Peyer's patch (tissue), 4 donors: ENCODE measurements at regions not wholly inside any gene's neighbourhood (a gene's known extent, or its start where the extent isn't known, plus 50 kb on each side); places are given as distances from the start of the nearest gene placed in this dataset.

Experiments used
- DNase-seq, 3 donors: peaks; one replicate each; pipeline ENCODE4 v3.0.0-alpha.2; 2017 to 2019
- H3K27ac ChIP-seq, 4 donors: fragments of 200-600 bp; sonication (generic); one replicate each; pipeline ENCODE4 v1.5.1; 2016 to 2019
- H3K27me3 ChIP-seq, 2 donors: fragments of 200-600 bp; sonication (generic); one replicate each; pipeline ENCODE4 v1.5.1; 2019
- H3K36me3 ChIP-seq, 3 donors: fragments of 200-600 bp; sonication (generic); one replicate each; pipeline ENCODE4 v1.5.1; 2016 to 2019
- H3K4me1 ChIP-seq, 4 donors: fragments of 200-600 bp; sonication (generic); one replicate each; pipeline ENCODE4 v1.5.1; 2016 to 2019
- H3K4me3 ChIP-seq, 4 donors: fragments of 200-600 bp; sonication (generic); 1 replicate in 3 of 4; 2 replicates in 1 of 4; pipeline ENCODE4 v1.5.1; 2016 to 2019; ENCODE audit warnings: mild to moderate bottlenecking in 1 of 4
- H3K9me3 ChIP-seq, 4 donors: fragments of 200-600 bp; sonication (generic); one replicate each; pipeline ENCODE4 v1.5.1; 2016 to 2019; ENCODE audit warnings: mild to moderate bottlenecking in 1 of 4
- POLR2A ChIP-seq, 2 donors: fragments of 450-650 bp; IDR thresholded peaks; one replicate each; pipeline ENCODE4 v1.5.1; 2017; ENCODE audit warnings: antibody characterized with exemption in 2 of 2, mild to moderate bottlenecking in 2 of 2, moderate library complexity in 2 of 2
- TF ChIP-seq, protein P1 (sequence below), 6 experiments: fragments of 450-650 bp in 4 of 6; fragments of 200-600 bp in 2 of 6; sonication (generic) in 1 of 6; IDR thresholded peaks; one replicate each; pipeline ENCODE4 v1.5.1; 2017 to 2019; ENCODE audit warnings: antibody characterized with exemption in 6 of 6, mild to moderate bottlenecking in 3 of 6, moderate library complexity in 1 of 6

DNA sequence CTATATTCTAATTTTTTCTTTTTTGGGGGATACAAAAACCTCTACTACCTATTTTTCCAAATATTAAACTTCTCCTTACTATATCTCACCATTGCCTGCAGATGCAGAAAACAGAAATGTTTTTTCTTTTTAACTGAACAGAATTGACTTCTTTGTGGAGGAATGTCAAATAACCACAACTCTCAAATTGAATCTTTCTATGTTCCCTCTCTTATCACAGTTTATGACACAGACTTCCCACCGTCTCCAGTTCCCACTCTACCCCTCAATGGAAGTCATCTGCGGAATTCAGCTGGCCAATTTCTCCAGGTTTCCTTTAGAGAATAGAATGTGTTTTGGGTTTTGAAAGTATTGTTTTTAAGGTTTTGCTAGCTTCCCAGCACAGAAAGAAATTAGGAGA lies 77.0 kb downstream of the NR2F2 start:
- Histone ChIP-seq H3K4me1 (peaks cover 0 to 17% (median 1%) of the 10 kb centered on the region in 4 donors), H3K4me3 (no peak overlapping the region), H3K9me3 (no peaks in the 10 kb centered on the region), H3K27me3 (peaks cover 0 to 33% of the 10 kb centered on the region in 2 donors), H3K36me3 (no peaks in the 10 kb centered on the region), H3K27ac (no peak overlapping the region)
- DNase-seq, result no peak
- TF ChIP-seq, protein P1, sequence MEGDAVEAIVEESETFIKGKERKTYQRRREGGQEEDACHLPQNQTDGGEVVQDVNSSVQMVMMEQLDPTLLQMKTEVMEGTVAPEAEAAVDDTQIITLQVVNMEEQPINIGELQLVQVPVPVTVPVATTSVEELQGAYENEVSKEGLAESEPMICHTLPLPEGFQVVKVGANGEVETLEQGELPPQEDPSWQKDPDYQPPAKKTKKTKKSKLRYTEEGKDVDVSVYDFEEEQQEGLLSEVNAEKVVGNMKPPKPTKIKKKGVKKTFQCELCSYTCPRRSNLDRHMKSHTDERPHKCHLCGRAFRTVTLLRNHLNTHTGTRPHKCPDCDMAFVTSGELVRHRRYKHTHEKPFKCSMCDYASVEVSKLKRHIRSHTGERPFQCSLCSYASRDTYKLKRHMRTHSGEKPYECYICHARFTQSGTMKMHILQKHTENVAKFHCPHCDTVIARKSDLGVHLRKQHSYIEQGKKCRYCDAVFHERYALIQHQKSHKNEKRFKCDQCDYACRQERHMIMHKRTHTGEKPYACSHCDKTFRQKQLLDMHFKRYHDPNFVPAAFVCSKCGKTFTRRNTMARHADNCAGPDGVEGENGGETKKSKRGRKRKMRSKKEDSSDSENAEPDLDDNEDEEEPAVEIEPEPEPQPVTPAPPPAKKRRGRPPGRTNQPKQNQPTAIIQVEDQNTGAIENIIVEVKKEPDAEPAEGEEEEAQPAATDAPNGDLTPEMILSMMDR (IDR thresholded peaks at IDR 0.05), result no peak
- TF ChIP-seq POLR2A (IDR thresholded peaks at IDR 0.05), result no peak

DNA sequence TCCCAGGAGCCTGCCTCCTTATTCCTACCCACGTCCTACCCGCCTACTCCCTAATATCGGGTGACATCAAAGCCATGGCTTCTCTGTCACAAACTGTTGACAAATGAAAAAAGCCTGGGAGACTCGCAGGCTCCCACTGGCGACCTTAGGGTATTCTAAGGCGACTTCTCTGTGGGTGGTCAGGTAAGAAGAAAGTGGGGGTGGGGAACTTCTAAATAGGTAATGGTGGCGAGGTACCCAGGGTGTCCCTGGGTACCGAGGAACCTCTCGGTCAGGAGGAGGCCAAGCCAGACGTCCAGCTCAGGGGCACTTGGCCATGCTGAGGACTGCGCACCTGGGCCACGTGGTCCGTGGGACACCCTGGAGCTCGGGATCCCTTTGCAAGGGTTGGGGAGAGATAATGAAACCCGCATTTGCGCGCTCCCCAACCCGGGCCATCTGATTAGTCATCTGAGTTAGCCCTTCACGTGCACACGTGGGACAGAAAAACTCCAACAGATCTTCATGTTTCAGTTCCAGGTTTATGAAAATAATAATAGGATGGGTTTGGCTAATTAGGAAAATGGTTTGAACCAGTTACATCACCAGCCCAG lies 78.2 kb downstream of the NR2F2 start:
- TF ChIP-seq, protein P1 (IDR thresholded peaks at IDR 0.05), result no peak
- TF ChIP-seq POLR2A (IDR thresholded peaks at IDR 0.05), result no peak
- Histone ChIP-seq H3K27ac (no peak overlapping the region), H3K36me3 (no peaks in the 10 kb centered on the region), H3K4me3 (no peak overlapping the region), H3K4me1 (peaks cover 0 to 17% (median 1%) of the 10 kb centered on the region in 4 donors), H3K27me3 (peaks cover 0 to 33% of the 10 kb centered on the region in 2 donors), H3K9me3 (no peaks in the 10 kb centered on the region)
- no peak for DNase-seq

DNA sequence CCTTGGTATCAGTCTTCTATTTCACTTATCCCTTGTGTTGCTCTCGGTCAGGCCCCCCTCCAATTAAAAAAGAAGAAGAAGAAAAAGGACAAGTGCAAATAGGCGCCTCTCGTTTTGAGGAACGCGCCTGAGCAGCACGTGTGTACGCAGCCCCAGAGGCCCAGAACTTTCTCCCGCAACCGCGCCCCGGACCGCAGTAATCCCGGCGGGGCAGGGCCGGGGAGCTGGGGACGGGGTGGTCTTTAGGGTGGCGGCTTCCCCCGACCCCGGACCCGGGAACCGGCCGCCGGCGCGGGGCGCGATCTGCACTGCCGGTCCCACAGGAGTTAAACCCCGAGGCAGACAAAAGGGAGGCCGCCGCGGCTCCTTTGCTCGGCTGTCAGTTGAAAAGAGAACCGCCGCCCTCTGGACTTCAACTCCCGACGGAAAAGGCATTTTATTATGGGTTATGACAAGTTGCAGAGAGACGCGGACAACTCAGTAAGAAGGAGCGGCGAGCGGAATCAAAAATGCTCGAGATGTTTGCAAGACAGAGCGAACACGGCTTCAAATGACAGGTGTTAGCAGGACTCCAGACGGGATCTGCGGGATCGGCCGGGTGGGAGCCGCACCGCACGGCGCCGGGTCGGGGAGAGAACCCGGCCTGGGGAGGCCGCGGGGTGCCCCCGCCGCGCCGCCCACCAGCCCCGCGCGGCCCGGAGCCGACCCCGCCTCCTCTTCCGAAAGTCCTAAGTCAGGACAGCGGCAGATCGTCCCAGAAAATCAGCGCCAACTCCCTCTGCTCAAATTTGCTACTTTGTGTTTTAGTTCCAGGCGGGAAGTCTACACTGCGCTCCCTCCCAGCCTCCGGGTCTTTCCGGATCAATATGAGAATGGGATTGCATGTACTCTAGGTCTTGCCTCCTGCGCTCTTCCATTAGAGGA lies 79.0 kb downstream of the NR2F2 start:
- peak in 1 of 3 donors; percentile 51 for DNase-seq

DNA sequence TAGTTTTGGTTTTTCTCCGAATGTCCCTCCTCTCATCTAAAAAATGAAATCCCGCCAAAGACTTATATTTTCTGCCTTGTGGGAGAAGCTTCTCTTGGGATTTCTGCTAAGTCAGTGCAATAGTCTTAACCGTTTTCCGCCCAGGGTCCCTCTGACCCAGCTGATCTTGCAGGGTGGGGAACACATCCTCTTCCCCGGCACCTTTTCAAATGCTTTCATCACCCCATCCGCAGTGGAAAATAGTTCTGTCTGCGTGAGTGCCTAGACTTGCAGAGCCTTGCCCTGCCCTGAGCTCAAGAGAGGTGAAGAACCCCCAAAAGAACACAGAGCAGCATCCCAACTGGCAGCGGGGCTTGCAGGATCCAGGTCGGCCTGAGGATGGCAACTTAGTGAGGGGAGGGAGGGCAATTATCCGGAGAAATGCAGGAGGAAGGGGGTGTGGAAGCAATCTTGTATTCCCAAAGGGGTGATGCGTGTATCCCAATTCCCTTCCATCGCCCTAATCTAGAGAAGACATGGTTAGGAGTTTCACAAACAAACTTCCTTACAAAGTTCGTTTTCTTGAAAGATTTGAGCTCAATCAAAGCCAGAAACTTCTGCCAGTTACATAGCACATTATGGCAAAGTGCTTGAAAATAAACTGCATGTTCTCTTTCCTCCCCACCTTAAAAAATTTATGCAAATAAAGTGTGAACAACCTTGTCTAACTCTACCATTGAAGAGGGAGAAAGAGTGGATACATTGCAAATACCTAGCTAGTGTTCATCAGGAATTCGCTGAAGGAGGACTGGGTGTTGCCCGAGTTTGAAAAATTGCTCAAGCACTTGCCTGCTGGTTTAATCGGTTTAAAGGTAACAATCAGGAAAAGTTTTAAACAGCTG lies 79.9 kb downstream of the NR2F2 start:
- peaks cover 0 to 47% of the 10 kb centered on the region in 2 donors for H3K27me3 ChIP-seq
- no peaks in the 10 kb centered on the region for H3K36me3 ChIP-seq
- no peak overlapping the region for H3K4me3 ChIP-seq
- no peaks in the 10 kb centered on the region for H3K9me3 ChIP-seq
- peaks cover 0 to 17% (median 1%) of the 10 kb centered on the region in 4 donors for H3K4me1 ChIP-seq
- H3K27ac ChIP-seq, result no peak overlapping the region
- no peak for DNase-seq
- TF ChIP-seq, protein P1 (IDR thresholded peaks at IDR 0.05), result no peak
- TF ChIP-seq POLR2A (IDR thresholded peaks at IDR 0.05), result no peak

More for the DNA sequence above, 79.0 kb downstream of the NR2F2 start:
- Histone ChIP-seq H3K9me3 (no peaks in the 10 kb centered on the region), H3K27me3 (peaks cover 0 to 39% of the 10 kb centered on the region in 2 donors), H3K4me3 (peak overlapping the region in 2 of 4 donors; percentile 17 to 34), H3K36me3 (no peaks in the 10 kb centered on the region), H3K27ac (no peak overlapping the region), H3K4me1 (peaks cover 0 to 17% (median 1%) of the 10 kb centered on the region in 4 donors)
- TF ChIP-seq, protein P1 (IDR thresholded peaks at IDR 0.05), result no peak
- no peak for TF ChIP-seq POLR2A (IDR thresholded peaks at IDR 0.05)
